Stimulated activated CD4-positive, alpha-beta T cell treated with anti-CD3 and anti-CD28 coated beads, Interleukin-15, amount 100 ng/mL, for 24 hours (primary cell): ENCODE measurements at regions not wholly inside any gene's neighbourhood (a gene's known extent, or its start where the extent isn't known, plus 50 kb on each side); places are given as distances from the start of the nearest gene placed in this dataset.

Experiments
- DNase-seq: peaks from one replicate; pipeline ENCODE4 v3.0.0-alpha.2; 2020

- no peak for DNase-seq
These were observed 110.2 kb upstream of the TENM3 start for GRCh38 chr4:182133033-182133432.

DNA sequence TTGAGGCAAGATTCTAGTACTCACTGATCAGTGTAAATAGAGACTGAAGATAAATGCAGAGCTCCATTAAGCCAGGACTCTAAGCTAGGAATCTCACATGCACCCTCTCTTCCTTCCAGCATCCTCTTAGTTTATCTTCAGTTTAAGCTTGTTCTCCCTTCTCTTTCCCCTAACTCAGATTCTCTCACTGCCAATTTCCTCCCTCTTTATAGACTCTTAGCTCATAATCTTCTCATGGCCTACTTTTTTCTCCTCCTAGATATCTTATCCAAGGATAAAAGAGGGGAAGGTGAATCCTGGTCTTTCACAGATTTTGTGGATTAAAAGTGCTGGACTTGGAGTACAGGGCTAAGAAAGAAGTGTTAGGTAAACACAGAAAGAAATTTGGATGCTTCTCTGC is 108.9 kb upstream of the TENM3 start:
- DNase-seq: no peak

- no peak for DNase-seq
These were observed 107.0 kb upstream of the TENM3 start for GRCh38 chr4:182136201-182136600.

GRCh38 chr4:182137343-182137742 is 105.9 kb upstream of the TENM3 start:
- DNase-seq: no peak

DNA sequence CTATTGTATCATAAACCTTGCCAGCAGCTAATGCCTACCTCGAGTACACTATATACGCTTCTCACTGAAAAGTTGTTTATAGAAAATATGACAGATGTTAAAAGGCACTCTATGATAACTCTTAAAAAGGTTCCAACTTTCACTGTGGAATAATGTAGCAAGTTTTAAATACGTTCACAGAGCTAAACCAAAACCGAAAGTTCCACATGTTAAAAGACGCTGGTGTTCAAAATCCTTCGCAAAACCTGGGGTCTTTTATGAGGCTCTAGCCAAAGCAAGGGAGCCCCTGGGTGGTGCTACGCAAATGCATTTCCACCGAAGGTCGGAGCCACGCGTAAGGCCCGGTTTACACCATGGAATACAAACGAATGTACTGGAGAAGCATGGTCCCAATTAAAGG is 103.7 kb upstream of the TENM3 start:
- DNase-seq: no peak

DNA sequence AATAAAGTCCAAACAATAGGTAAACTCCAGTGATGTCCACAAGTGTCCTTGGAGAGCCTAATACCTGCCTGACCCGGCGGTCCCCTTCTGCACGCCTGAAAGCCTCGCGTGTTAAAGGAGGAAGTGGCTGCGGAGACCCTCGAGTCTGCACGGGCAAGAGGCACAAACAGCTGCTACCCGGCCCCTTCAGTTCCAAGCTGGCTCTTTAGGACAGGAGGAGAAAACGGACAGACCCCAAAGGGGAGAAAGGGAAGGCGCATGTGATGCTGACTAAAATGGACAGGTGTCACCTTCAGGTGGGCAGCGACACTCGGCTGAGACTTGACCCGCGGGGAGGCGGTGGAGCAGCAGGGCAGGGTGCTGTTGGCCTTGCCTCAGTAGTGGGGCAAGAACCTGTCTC is 102.7 kb upstream of the TENM3 start:
- no peak for DNase-seq

DNA sequence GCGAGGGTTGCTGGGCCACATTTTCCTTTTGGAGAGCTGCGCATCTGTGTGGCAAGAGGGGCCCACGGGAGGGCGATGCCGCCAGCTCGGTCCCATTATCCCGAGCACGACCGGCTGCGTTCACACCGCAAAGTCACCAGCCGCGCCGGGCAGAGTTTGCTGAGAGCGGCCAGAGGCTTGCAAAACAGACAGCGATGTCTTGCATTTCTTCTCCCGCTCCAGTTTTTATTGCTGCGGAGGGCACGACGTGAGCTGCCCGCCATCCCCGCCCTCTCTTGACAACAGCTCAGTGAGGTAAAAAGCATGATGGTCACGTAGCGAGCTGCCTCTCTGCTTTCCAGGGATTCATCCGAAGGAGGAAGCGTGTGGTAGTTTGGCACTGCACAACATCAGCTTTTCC is 102.1 kb upstream of the TENM3 start:
- peak; percentile 1 for DNase-seq

DNA sequence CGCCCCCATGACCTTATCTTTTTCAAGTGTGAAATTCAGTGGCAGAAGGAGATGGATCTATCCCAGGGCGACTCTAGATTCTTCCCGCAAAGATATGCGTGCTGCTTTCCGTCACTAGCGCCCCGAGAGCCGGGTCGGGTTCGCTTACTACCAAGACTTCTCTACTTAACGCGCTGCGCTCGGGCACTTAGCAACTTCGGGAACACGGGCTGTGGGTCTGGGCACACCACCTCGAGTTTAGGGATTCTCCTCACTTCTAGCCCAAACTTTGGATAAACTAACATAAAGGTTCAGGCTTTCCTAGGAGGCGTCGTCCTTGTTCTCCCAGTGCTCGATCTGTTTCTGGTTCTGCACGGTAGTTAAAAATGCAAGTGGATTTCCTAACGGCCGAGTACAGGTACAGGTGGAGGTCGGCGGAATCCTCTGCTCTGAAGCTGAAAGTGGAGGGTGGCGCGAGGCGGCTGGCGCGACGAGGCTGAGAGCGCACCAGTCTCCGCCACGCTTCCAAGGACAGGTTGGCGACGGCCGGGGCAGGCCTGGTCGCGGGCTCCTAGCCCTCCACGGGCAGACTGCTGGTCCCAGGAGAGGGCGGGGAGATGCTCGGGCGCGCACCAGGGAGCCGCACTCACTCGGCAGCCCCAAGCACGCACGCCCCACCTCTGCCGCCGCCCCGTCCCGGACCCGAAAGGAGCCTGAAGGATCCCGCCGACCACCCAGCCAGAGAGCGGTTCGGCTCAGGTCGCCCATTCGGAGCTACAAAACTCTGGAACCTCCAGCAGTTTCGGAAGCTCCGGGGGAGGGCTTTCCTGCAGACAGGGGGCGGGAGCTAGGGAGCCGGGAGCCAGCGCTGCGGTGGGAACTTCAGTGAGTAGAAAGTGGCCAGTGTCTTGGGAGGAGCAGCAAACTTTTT is 100.8 kb upstream of the TENM3 start:
- DNase-seq: peak; percentile 4

- peak; percentile 2 for DNase-seq
These were observed 99.9 kb upstream of the TENM3 start for GRCh38 chr4:182143086-182143821.

- peak; percentile 16 for DNase-seq
These were observed 99.2 kb upstream of the TENM3 start for GRCh38 chr4:182143822-182144625.

DNA sequence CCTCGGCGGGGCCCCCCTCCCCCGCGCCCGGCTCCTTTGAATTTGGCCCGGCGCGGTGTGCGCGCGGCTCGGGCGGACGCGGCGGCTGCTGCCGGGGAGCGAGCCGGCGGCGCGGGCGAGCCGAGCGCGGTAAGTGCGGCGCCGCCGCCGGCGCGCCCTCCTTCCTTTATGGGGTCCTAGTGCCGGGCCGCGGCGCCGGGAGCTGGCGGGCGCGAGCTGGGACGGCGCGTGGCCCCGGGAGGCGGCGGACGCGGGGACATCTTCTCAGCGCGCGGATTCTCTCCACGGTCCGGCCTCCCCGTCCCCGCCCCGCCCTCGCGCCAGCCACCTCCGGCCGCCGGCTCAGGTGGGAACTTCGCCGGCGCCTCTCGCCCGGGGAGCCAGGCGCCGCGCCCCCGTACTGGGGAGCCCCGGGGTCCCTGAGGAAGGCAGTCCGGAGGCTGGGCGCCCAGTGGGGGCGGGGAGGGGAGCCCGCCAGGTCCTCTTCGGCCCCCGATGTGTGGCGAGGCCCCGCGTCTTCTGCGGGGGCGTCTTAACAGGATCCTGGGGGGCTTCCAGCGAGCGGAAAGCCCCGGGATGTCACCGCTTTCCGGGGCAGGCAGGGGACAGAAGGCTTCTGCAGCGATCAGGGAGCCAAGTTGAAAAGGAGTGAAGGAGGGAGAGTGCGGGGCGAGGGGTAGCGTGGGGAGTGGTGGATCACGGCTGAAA is 98.4 kb upstream of the TENM3 start:
- DNase-seq: peak; percentile 5

DNA sequence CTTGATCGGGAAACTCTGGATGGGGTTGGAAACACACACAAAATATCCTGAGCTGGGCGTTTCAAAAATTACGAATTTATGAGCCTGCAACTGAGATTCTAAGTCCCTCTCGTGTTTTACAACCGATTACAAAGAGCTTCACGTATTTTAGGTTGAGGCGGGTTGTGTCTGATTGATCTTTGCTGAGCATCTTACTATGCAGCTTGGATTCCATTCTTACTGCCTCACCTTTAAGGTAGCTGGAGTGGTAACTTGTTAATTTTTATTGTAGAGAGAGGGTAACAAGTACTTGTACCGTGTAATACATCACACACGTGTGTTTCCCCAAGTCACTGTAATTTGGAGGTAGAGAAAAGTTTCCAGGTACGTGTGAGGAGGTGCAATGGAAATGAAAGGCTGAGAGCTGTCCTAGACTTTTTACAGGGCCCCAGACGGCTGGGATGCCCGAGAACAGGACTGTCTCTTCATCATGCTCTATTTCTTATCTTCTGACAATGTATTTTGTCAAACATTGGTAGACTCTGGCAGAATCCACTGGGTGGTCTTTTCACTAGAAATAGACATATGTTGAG is 97.8 kb upstream of the TENM3 start:
- no peak for DNase-seq

DNA sequence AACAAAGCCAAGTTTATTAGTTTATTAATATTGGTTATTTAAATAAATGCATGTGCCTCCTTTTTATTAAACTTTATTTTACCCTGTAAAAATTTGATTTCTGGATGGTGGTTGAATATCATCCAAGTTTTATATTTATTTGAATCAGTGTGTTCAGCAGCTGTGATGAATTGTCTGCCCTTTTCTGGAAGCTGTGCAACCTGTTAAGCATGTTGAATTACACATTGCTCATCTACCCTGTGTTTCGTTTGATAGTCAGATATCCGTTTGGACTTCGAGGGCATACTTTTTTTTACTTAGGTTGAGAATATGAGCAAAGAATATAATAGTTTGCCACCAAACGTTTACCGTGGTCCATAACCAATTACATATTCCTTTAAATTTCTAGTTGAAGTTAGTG is 95.8 kb upstream of the TENM3 start:
- no peak for DNase-seq

DNA sequence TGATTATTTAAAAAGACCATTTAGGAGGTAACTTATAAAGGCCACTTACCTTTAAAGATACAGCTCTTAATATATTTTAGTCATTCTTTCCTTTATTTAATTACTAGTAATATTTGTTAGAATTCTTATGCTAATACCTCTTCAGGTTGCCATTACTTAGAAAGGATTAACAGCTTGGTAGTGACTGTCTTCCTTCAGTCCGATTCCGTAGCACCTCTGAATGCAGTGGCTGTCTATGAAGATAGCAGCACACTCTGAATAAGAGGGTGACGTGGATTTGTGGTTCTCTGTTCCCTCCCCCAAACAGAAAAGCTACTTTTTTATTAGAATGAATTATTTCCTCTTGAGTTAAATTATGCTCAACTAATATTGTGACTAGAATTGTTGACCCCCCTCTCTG is 92.6 kb upstream of the TENM3 start:
- DNase-seq: no peak

DNA sequence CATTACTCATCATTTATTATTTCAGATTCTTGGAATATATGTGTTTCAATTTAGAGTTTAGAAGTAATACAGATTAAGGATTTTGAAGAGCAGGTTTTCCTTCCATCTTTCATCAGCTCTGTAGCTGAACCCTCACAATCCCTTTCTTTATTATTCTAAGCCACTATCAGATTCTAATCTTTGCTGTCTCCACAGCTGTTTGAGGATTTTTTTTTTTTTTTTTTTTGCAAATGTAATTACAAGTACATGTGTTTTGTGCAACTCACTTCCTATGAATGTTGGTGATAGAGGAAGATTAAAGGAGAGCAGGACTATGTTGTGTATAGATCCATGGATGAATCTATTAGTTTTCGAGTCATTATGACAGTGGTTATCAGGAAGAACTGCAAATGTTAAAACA is 87.4 kb upstream of the TENM3 start:
- DNase-seq: no peak

DNA sequence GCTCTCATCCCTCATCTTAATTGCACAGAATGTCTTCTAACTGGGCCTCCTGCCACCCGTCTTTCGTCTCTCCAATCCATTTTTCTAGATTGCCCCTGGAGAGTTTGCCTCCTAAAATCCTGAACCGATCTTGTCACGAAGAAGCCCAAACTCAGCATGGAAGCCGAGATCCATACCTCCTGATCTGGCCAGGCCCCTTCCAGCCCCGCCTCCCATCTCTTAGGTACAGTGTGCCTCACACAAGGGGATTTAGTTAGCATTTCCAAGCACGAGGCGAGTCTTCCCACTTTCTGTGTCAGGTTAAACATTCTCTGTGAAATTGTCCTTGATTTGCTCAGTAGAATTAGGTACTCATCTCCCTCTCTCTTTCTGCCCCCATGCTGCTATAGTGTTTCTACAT is 80.0 kb upstream of the TENM3 start:
- no peak for DNase-seq

- DNase-seq: no peak
These were observed 73.6 kb upstream of the TENM3 start for GRCh38 chr4:182169572-182169971.

- DNase-seq: no peak
These were observed 73.2 kb upstream of the TENM3 start for GRCh38 chr4:182169987-182170386.

DNA sequence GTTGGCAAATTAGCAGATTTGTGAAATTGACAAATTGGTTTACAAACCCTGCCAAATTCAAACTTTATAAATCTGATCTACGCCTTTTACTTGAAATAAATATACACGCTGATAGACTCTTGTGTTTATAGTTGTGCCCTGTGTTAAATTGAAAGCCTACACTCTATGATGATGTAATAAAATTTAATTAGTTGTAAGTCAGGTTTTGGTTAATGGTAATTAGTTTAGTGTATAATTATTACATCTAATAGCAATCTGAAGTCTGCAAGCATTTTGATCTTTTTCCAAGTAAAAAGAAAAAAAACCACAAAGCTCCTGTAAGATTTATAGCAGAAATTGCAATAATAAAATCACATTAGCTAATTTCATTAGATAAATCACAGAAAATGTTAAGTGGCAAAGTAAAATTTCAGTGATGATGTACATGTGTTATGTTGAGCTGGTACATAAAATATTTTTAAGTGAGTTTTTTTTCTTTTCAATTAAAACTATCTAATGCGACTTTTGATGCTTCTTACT is 72.7 kb upstream of the TENM3 start:
- no peak for DNase-seq

GRCh38 chr4:182174979-182175378 is 68.2 kb upstream of the TENM3 start:
- no peak for DNase-seq

GRCh38 chr4:182175788-182176519 is 67.2 kb upstream of the TENM3 start:
- DNase-seq: no peak
